Renal cortical epithelial cell (primary cell): ENCODE measurements at regions not wholly inside any gene's neighbourhood (a gene's known extent, or its start where the extent isn't known, plus 50 kb on each side); places are given as distances from the start of the nearest gene placed in this dataset.
"Not testable (repeated sequence)": the region's sequence is repeated elsewhere in the genome, so short reads cannot be mapped to it uniquely, and the experiment has no call there.

Source experiments
- DNase-seq: peaks from one replicate; pipeline ENCODE4 v3.0.0-alpha.2; 2011; ENCODE audit warnings: low read depth

- no peak for DNase-seq
Measured at GRCh38 chr6:141248021-141248799, 884.5 kb upstream of the GJE1 start.

DNA sequence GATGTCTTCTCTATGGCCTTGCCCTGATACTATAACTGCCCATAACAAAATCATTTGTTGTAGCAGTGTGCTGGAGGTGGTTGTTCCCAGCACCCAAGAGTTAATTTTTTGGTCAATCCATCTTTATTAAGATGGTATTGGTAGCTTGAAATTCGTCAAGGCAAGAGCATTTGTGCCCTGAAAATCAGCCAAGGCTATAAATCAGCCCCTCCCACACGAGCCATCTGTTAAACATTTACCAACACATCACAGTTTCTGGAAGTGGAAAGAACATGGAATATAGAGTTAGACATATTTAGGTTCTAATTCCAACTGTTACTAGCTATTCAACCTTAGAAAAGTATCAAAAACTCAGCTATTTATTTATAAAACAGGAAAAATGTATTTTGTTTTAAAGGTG is 888.4 kb upstream of the GJE1 start:
- DNase-seq = peak; percentile 57

DNA sequence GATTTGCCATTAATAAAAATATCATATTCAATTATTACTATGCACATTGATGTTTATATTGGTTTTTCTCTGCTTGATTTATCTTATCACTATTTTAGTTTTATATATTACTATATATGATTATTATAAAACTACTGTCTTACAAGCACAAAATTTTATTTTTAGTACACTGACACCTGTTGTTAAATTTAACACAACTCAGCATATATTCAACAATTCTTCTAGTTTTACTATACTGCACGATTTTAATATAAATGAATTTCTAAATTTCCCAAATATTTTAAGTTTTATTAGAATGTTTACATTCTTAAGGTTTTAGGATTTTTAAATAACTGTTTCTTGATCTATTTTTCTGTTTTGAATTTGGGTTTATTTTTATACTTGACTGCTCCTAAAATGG is 889.8 kb upstream of the GJE1 start:
- DNase-seq = no peak

GRCh38 chr6:141229296-141229695 is 903.4 kb upstream of the GJE1 start:
- DNase-seq = no peak

GRCh38 chr6:141218583-141218982 is 914.1 kb upstream of the GJE1 start:
- no peak for DNase-seq

DNA sequence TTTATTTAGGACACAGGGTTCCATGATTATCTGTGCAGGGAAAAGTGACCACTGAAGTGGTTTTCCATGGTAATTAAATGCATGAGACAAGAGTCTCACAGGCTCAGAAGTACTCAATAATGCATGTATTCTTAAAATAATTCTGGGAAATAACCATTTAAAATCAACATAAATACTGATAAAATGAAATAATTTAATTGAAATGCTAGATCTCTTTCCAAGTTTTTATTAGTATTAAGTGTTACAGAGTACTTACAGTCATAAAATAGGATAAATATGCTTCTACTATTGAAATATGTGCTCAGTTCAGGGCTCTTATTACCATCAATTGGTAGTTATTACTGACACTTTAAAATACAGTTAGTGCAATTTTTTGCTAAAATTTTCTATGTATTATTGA is 916.0 kb upstream of the GJE1 start:
- DNase-seq = no peak

DNA sequence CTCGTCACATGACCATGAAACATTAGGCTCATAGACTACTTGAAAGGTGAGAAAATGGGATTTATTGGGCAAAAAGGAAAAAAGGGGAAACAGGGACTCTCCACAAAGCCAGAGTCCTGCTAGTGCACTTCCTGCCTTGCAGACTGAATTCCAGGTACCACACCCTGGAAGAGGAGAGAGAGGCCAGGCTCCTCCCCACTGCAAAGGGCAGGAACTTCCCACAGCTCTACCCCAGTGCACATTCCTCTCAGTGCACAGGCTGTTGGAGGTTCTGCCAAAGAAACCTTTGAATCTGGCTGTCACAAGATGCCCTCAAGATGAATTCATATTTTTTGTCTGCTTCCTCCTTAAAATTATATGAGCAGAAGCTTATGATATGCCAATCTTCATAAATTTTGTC is 920.4 kb upstream of the GJE1 start:
- peak; percentile 33 for DNase-seq

GRCh38 chr6:141211845-141212244 is 920.9 kb upstream of the GJE1 start:
- no peak for DNase-seq

- DNase-seq = no peak
Measured at GRCh38 chr6:141210901-141211300, 921.8 kb upstream of the GJE1 start.

DNA sequence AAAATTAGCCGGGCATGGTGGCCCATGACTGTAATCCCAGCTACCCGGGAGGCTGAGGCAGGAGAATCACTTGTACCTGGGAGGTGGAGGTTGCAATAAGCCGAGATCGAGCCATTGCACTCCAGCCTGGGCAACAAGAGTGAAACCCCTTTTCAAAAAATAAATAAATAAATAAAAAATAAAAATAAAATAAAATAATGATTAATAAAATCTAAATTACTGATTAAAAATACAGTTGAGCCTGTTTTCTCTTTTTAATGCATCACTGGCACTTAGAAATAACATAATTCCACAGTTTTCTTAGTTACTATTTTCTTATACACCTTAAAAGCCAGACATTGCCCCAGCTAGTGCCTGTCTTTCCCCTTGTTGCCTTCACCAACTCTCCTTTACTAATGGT is 922.8 kb upstream of the GJE1 start:
- no peak for DNase-seq

DNA sequence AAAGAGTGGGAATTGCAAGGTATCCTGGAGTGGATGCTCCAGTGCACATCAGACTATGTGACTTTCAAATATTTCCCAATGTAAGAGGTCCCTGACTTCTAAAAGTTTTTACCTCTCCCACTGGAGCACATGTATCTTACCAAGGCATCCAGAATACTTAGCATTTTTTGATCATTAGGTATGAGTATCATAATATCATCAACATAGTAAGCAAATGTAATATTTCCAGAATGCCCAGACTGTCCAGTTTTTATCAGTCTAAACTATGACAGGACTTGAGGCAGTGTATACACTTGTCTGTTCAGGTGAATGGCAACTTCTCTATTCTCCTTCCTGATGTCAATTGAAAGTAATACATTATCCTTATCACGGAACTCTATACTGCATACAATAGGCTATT is 924.6 kb upstream of the GJE1 start:
- no peak for DNase-seq

GRCh38 chr6:141203902-141204575 is 928.7 kb upstream of the GJE1 start:
- peak; percentile 2 for DNase-seq

DNA sequence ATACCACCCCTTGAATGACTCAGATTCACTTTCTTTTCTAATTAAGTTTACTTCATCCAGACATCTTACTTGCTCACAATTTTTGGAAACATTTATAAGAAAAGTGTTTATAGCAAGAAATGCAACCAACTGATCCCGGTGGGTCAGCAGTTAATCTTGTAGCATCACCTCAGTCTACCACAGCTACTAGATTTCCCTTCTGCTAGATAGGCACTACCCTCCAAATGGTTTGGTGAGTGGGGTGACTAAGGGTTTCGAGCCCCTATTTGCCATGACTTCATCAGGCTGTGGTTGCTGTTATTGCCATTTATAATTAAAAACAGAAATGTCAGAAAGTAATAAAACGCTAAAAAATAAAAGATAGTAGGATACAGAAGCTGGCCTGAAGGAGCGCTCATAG is 930.1 kb upstream of the GJE1 start:
- DNase-seq = no peak

- DNase-seq = no peak
Measured at GRCh38 chr6:141199074-141199473, 933.7 kb upstream of the GJE1 start.

GRCh38 chr6:141195251-141195832 is 937.4 kb upstream of the GJE1 start:
- DNase-seq = no peak

DNA sequence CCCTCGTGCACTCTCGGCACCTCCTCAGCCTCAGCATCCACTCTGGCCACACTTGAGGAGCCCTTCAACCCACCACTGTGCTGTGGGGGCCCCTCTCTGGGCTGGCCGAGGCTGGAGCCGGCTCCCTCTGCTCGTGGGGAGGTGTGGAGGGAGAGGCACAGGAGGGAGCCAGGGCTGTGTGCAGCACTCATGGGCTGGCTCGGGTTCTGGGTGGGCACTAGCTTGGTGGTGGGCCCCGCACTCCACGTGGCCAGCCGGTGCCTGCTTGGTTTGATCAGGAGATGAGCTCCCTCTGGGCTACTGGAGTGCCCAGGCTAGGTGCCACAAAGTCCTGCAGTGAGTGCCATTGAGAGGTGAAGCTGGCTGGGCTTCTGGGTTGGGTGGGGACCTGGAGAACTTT is 949.4 kb upstream of the GJE1 start:
- DNase-seq = no peak

DNA sequence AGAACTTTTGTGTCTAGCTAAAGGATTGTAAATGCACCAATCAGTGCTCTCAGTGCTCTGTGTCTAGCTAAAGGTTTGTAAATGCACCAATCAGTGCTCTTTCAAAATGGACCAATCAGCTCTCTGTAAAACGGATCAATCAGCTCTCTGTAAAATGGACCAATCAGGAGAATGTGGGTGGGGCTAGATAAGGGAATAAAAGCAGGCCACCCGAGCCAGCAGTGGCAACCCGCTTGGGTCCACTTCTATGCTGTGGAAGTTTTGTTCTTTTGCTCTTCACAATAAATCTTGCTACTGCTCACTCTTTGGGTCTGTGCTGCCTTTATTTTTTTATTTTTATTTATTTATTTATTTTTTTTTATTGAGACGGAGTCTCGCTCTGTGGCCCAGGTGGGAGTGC is 957.3 kb upstream of the GJE1 start:
- DNase-seq = not testable (repeated sequence)

DNA sequence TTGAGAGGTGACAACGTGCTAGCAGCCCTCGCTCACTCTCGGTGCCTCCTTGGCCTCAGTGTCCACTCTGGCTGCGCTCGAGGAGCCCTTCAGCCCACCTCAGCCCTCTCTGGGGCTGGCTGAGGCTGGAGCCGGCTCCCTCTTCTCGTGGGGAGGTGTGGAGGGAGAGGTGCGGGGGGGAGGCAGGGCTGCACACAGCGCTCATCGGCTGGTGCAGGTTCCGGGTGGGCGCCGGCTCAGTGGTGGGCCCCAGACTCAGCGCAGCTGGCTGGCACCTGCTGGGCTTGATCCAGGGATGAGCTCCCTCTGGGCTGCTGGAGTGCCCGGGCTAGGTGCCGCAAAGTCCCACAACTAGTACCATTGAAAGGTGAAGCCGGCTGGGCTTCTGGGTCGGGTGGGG is 957.8 kb upstream of the GJE1 start:
- DNase-seq = no peak

GRCh38 chr6:141173529-141173928 is 959.2 kb upstream of the GJE1 start:
- no peak for DNase-seq

- DNase-seq = peak; percentile 24
Measured at GRCh38 chr6:141169419-141169818, 963.3 kb upstream of the GJE1 start.

DNA sequence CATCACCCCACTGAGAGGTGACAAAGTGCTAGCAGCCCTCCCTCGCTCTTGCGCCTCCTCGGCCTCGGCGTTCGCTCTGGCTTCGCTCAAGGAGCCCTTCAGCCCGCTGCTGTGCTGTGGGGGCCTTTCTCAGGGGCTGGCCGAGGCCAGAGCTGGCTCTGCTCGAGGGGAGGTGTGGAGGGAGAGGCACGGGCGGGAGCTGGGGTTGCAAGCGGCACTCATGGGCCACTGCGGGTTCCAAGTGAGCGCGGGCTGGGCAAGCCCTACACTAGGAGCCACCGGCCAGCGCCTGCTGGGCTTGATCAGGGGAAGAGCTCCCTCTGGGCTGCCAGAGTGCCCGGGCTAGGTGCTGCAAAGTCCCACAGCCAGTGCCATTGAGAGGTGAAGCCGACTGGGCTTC is 964.8 kb upstream of the GJE1 start:
- DNase-seq = no peak

DNA sequence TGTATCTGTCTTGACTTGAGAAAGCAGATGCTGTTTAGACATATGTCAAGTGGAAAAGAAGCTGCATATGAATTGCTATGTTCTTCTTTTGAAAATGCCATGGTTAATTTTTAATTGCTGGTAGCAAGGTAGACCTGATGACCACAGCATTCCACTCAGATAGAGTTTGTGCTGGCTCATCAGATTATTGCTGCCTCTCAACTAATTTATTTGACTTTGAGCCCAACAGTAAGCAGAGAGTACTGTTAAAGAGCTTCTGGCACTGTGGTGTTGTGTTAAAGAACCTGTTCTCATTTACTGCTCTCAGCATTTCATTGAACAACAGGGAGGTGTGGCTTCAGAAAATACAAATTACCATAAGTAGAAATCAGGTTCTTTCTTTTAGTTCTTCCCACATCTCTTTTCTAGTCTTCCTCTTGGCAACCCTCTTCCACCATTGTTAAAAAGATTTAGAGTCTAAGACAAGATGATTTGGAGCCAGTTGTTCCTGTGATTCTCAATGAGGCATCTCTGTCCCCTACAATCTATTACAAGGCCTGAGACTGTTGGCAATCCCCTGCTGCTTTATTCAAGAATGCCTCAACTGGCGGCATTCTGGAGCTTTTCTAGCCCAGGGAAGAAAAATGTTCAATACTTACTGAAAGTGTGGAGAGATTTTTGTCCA is 967.6 kb upstream of the GJE1 start:
- peak; percentile 70 for DNase-seq
